HK-2 (cell line): ENCODE measurements at regions not wholly inside any gene's neighbourhood (a gene's known extent, or its start where the extent isn't known, plus 50 kb on each side); places are given as distances from the start of the nearest gene placed in this dataset.

Source experiments
- DNase-seq: peaks from one replicate; pipeline ENCODE4 v3.0.0-alpha.2; 2018; ENCODE audit not compliant: unreplicated experiment

DNA sequence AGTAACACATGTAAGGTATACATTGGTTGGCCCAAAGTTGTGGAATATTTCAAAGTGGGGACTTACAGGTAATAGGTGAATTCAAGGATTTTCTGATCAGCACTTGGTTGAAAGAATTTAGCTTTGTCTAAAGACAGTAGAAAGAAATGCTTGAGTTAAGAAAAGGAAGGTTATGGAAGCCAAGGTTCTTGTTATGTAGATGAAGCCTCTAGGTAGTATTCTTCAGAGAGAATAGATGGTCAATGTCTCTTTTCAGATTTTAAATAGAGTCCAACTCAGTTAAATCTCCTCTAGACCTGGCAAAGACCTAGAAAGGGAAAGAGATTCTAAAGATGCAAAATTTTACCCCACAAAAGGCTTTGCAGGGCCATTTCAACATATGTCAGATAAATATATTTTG is 157.4 kb downstream of the ANKRD30B start:
- DNase-seq, result no peak

DNA sequence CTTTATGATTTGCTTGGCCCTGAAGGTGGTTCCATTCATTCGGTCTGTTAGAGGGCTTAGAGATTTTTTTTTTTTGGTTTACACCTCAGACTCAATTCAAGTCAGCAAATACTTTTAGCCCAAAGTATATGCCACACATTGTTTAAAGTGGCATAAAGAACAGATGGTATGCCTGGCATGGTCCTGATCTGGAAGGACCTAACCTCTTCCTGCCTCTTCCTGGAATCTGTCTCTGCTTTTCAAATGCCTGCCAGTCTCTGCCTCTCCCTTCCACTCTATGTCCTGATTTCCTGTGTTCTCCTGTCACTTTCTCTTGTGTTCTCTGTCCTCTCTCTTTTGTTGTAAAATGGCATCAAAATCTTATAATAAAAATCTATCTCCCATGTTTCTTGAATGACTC is 158.0 kb downstream of the ANKRD30B start:
- no peak for DNase-seq

DNA sequence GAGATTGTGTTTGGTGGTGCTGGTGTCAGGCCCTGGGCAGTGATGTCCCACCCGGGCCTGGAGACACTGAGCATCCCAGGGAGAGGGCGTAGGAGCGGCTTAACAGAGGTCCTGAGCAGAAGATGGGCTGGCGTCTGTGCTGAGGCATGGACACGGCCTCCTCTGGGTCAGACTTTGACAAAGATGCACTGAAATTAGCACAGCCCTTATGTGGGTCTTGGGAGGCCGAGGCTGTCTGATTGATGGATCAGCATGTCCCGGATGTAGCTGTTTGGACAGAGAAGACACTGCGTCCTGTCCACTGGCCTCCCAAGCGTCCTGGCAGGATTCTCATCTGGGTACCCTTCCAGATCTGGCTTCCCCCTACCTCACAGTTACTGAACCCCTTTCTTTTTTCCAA is 159.4 kb downstream of the ANKRD30B start:
- no peak for DNase-seq

DNA sequence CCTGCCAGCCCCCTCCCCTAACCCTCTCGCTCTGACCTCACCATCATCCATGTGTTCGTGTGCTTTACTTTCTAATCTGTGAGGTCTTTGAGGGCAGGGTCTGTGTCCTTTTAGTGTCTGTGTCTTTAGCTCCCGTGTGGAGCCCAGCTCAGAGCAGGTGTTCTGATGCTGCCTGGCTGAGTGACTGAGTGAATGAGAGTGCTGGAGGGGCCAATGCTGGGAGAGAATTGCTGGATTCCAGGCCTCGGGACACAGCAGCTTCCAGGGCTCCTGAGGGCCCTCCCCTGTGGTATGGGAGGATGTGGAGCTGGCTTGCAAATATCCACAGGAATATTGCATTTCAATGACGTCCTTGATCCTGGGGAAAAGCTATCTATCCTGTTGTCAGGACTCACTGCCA is 160.6 kb downstream of the ANKRD30B start:
- DNase-seq, result no peak

DNA sequence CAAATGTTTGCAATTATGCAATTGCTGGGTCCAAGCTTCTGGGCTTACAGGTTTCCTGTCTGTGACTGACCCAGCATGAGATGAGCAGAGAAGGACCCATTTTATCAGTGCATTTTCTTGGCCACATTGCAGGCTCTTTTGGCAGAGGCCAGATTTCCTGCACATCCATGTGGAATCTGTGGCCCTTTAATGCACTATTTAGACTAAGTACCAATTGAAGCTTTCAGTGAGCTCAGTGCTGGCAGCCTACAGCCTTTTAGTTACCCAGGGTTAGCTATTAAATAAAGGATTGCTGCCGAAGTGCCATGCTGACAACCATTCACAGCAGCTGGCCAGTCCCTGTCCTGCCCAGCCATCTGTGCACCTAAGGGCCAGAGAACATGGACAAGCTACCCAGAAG is 165.0 kb downstream of the ANKRD30B start:
- no peak for DNase-seq

DNA sequence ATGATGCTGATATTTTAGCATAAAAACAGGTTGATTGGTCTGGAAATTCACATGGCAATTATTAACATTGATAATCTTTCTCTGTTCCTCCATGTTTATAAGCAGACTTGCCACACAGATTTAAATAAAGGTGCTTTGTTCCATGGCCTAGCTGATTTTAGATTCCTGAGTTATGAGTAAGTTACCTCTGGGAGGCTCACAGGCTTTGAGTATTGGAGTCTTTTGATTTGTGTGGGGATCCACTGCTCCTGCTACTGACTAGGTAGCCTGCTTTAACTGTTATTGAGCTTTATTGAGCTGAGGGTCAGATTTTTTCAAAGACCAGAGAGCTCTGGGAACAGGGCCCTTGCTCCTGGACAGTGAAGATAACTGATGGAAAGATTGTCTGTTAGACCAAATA is 166.1 kb downstream of the ANKRD30B start:
- DNase-seq, result no peak

DNA sequence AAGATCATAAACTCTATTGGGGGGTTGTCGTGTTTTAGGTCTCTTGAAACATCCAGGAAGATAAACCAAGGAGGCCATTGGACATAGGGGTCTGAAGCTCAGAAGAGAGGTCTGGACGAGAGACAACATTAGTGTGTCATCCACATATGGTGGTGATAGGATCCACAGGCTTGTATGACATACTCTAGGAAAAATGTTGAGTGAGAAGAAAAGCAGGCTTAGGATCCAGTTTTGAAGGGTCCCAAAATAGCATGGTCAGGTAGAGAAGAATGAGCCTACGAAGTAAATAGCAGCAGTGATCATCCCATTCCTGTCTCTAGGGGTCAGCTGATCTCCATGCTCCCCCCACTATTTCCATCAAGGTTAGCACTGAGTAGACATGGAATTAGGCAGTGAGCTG is 166.8 kb downstream of the ANKRD30B start:
- no peak for DNase-seq

DNA sequence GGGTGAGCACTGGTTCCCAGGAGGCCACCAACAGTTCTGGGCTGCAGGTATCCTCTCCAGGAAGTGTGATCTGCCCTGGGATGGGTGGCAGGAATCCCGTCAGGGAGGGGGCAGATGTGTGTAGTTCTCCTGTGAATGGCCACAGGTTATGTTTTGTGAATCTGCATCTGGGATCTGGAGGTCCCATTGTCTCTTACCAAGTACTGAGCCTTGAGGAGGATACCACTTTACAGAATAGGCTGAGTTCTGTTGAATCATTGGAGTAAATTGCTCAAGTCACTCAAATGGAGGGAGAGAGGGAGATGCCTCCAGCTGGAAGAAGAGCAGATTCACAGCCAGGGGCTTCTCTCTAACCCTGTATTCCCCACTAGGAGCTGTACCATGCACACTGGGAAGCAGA is 168.2 kb downstream of the ANKRD30B start:
- DNase-seq, result no peak

DNA sequence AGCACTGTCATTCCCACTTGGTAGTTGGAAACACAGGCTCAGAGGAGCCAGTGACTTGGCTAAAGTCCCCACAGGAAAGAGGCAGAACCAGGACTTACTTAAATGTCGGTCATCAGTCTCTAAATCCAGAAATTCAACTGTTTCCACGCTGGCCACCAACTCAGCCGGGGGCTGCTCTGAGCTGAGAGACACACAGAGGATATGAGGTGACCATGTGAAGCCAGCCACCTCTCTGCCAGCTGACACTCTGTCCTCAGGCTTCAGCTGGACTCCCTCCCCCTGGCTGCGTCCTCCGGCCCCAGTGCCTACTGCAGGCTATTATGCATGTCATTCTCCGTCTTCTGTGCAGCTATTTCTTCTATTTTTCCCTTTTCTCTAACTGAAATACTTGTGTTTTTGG is 168.9 kb downstream of the ANKRD30B start:
- no peak for DNase-seq

DNA sequence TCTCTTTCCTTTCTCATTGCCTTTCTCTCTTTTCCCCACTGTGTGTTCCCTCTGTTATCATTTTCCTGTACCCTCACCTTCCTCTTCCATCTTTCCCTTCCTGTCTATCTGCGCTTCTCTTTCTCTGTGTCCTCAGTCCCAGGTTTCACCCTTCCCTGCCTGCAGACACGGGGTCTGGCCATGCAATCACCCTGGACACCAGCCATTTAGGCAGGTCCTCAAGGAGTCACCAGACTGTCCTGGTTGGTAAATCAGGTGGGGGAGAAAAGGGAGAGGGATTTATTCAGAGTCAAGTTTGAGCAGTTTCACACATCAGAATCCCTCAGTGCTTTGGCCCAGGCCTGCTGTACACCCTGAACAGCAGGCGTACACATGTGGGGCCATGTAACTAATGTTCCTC is 169.3 kb downstream of the ANKRD30B start:
- no peak for DNase-seq

DNA sequence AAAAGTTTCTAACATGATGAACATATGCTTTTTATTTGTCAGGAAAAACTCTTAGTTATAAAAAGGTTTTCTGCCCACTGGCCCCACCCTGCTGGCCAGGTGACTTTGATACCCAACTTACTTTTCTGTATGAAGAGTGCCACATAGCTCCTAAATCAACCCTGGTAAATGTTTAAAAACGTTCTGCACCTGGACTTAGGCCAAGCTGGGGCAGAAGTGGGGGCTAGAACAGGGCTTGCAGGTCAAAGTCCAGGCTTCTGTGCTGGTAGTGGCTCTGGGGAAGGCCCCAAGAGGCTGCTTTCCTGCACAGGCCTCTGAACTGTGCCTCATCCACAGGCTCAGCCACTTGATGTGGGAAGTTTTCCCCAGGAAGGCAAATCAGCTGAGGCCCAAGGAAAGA is 171.7 kb downstream of the ANKRD30B start:
- DNase-seq, result no peak

DNA sequence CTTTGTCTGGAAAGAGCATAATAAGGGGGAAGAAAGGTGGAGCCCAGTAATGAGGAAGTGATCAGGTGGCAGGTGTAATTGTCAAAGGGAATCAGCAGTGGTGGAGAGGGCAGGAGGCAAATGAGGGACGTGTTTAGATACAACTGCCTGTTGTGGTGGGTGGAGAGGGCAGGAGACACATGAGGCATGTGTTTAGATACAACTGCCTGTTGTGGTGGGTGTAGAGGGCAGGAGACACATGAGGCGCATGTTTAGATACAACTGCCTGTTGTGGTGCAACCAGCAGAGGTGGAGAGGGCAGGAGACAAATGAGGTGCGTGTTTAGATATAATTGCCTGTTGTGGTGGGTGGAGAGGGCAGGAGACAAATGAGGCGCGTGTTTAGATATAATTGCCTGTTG is 173.1 kb downstream of the ANKRD30B start:
- DNase-seq, result no peak

DNA sequence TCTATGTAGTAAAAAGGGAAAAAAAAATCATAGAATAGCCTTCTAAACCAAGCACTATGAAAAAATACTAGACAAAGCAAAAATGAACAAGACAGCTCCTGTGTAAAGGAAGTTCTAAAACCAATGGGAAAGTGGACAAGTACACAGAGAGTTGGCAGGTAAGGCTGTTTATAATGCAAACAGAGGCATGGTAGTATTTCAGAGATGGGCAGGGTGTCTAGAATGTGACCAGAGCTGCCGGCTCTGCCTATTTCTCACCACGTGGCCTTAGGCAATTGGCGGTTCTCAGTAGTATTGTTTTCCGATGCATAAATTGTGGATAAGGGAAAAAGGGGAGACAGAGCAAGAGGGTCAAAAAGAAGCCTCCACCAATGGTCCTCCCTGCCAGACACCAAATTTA is 173.6 kb downstream of the ANKRD30B start:
- DNase-seq, result no peak

DNA sequence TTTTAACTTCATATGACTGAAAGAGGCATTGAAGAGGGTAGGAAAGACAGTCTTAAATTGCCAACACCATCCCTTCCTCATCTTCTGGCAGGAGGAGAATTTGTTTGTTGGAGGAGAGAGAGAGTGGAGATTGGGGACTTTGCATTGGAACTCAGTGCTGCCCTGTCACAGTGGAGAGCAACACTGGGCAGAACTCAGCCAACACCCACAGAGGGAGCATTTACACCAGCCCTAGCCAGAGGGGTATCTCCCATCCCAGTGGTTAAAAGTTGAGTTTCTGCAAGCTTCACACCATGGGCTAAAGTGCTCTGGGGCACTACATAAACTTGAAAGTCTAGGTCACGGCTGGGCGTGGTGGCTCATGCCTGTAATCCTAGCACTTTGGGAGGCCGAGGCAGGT is 174.1 kb downstream of the ANKRD30B start:
- no peak for DNase-seq

DNA sequence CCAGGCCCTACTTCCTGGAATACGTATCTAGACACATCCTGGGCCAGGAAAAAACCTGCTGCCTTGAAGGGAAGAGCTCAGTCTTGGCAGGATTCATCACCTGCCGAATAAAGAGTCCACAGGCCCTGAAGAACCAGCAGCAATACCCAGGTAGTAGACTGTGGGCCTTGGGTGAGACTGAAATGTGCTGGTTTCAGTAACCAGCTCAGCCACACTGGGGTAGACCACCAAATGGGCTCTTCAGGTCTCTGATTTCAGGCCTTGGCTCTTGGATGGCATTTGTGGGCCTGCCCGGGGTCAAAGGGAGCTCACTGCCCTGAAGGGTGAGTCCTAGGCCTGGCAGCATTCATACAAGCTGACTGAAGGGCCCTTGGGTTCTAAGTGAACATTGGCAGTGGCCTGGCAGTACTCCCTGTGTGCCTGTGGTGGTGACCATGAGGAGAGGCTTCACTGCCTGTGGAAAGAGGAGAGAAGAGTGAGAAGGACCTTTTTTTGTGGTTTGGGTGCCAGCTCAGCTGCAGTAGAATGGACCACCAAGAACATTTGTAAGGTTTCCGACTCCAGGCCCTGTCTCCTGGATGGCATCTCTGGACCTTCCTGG is 175.1 kb downstream of the ANKRD30B start:
- DNase-seq, result no peak

DNA sequence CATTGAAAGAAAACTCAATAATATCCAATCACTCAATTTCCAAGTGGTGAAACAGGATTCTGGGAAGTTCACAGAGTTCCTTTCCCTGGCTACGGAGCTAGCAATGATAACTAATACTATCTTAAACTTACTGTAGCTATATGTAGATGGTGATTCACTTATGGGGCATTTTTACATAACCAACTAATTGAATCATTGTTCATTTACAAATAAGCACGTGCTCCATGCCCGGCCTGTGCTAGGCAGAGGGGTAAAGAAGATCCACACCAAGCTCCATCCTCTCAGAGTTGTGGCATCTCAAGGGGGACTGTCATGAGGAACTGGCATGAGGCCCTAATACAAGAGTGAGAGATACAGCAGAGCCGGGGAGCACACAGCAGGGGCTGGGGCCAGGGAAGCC is 176.3 kb downstream of the ANKRD30B start:
- no peak for DNase-seq

DNA sequence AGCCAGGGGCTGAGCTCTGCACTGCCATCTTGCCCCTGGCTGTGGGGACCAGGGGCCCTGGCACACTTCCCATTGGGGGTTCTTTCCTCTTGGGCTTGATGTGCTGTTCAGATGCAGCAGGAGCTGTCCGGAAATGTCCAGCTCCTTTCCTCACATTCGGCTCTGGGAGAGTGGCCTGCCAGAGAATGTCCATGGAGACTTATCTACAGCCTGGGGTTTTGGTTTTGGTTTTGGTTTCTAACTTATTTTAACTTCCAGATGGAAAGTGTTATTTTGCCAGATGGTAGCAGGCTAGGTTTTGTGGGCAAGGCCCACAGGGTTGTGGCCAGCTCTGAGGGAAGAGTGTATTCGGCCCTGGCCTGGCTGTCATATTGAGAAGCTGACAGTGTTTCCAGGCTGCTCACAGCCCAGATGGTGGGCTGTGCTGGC is 177.3 kb downstream of the ANKRD30B start:
- no peak for DNase-seq

DNA sequence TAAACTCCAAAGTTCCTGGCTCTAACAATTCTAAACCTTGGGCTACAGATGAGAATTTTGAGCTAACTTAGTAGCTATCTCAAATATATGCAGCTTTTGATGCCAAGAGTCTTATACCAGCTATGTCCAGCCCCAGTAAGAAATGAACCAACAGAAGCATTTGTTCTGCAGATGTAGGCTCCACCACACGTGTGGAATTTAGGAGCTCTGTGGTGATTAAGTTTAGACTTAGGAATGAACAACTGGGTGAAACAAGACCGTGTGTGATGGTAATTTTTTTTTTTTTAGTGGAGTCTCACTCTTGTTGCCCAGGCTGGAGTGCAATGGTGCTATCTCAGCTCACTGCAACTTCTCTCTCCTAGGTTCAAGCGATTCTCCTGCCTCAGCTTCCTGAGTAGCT is 179.7 kb downstream of the ANKRD30B start:
- DNase-seq, result no peak

DNA sequence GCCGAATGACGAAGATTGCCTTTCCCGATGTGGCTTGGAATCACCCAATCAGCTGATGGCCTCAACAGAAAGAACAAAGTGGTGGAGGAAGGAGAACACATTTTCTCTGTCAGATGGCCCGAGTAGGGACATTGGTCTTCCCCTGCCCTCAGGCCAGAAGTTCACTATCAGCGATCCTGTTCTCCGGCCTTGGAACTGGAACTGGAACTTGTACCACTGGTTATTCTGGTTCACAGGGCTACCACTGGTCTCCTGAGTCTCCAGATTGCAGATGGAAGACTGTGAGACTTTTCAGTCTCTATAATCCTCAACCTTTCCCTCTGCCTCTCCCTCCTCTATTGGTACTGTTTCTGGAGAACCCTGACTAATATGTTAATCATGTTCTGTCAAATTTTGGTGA is 180.4 kb downstream of the ANKRD30B start:
- no peak for DNase-seq

DNA sequence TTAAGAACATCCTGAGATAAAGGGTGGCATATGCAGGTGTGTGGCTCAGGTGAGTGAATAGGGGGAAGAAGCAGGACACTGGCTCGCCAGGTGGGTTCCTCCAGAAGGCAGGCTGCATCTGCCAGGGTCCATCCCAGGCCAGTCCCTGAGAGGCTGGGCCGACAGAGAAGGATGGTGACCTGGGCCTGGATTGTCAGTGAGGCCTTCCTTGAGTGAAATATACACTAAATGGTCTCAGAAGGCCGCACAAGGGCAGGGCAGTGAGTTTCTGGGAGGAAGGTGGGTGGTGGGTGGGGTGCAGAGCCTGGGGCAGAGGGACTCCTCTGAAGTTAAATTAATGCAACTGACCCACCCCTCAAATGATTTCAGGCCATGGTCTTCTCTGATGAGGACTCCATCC is 182.1 kb downstream of the ANKRD30B start:
- no peak for DNase-seq

DNA sequence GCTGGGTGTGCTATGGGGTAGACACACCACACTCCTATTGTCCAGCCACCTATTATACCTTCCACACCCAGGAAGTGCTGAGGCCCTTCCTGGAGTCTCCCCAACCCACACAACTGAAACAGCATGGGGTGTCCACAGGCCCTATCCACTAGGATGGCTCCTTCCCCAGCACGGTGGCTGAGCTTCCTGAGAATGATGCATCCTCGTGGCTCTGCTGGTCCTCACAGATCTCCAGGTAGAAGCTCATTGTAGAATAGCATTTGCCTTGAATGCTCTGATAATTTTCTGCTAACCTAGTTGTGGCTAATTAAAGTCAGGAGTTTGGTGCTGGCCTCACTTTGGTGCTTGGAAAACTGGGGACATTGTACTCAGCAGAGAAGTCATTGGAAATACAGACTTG is 182.6 kb downstream of the ANKRD30B start:
- no peak for DNase-seq

DNA sequence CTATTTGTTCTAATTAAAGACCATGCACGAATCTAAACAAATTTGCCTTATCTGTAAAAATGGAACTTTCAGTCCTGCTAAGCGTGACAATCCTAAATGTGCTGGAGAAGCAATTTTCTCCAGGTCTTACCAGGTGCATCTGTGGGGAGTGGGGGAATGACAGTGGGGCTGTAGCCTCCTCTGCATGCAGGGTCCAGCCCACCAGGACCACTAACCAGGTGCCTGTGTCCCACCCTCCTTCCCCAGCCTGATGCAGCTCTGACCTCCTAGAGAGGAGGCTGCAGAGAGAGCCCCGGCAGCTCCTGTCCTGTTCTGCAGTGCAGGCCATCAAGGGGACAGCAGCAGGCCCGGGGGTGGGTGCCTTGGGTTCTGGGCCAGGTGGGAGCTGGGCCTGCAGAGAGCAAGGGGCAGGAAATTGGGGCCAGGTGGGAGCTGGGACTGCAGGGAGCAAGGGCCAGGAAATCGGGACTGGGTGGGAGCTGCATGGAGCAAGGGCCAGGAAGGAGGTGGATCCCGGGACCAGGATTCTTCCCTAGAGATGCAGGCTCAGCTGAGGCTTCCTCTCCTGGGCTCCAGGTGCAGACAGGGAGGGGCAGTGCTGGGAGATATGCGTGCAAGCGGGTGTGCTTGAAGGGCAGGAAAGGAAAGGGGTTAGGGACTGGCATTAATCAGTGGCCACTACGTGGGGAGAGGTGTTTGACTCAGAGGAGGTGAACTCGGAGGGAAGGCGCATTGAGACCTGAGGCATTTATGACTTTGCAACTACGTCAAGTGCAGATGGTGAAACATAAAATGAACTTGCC is 185.3 kb downstream of the ANKRD30B start:
- DNase-seq, result no peak

DNA sequence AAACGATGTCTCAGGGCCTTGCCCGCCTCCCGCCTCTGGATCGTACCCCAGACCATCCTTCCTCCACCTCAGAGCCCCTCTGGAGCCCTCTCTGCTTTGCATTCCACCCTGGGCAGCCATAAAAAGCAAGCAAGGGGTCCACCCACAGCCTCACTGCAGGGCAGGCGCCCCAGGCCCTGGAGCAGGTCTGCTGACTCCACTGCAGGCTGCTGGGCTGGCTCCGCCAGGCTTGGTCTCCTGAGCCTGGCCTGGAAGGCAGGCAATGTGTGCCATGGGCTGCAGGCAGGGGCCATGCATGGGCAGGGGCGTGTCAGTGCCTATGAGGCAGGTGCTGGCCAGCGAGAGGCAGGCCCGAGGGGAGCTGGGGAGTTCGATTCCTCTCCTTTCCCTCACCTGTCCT is 186.0 kb downstream of the ANKRD30B start:
- no peak for DNase-seq

DNA sequence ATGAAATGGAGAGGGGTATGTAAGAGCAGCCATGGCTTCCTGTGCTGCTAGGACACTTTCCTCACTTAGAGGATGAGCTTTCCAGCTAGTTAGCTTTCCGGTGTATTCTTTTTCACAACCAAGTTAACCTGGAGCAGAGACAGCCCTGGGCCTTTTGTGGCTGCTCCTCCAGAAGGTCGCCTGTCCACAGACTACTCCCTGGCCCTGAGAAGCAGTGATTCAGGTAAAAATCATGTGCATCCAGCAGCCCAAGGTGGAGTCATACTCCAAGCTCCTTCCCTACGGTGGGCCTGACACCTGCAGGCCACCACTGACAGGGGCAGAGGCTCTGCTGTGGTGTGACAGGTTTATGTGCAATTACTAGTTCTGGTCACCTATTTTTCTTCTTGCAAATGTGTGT is 187.2 kb downstream of the ANKRD30B start:
- no peak for DNase-seq
